Transverse colon (tissue), 3 donors: ENCODE measurements at regions not wholly inside any gene's neighbourhood (a gene's known extent, or its start where the extent isn't known, plus 50 kb on each side); places are given as distances from the start of the nearest gene placed in this dataset.

Experiments
- POLR2A ChIP-seq: fragments of 450-650 bp; IDR thresholded peaks from one replicate; pipeline ENCODE4 v1.6.1; 2016; ENCODE audit warnings: antibody characterized with exemption, mild to moderate bottlenecking, moderate library complexity
- POLR2AphosphoS5 ChIP-seq, 3 donors: sonication (generic); formaldehyde crosslinking; IDR thresholded peaks; one replicate each; pipeline ENCODE4 v1.6.1; 2016; ENCODE audit warnings: antibody characterized with exemption in 3 of 3

- TF ChIP-seq POLR2AphosphoS5 (IDR thresholded peaks at IDR 0.05): no peak
- no peak for TF ChIP-seq POLR2A
Measured at GRCh38 chr7:94261067-94261466, 133.6 kb upstream of the COL1A2 start.
